ENCODE measurements at regions not wholly inside any gene's neighbourhood (a gene's known extent, or its start where the extent isn't known, plus 50 kb on each side); places are given as distances from the start of the nearest gene placed in this dataset.

DNA sequence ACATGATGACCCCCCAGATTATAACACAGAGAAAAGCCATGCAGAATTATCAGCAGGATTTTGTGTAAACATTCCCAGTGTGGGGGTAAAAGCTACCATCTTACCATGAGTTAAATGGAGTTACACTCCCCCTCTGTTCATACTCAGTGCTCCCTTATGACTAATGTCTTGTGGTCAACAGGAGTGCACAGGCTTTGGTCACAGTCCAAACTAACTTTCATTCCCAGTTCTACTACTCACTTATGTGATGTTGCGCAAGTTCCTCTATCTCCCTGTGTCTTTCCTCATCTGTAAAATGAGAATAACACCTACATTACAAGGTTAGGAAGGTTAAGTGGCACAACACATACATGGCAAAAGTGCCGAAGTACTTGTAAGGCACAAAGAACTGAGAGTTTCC is 277.9 kb downstream of the RBM26 start:
- Histone ChIP-seq H3K27ac (ENCODE audit: low read depth, low read length) (no peak overlapping the region), H3K36me3 (ENCODE audit: control insufficient read depth, insufficient read depth, low read length) (no peaks in the 10 kb centered on the region), H3K9me3 (ENCODE audit: control insufficient read depth, insufficient read depth, low read length) (no peaks in the 10 kb centered on the region), H3K4me1 (ENCODE audit: control insufficient read depth, insufficient read depth, low read length) (no peaks in the 10 kb centered on the region), H3K9ac (ENCODE audit: low read depth, low read length) (no peak overlapping the region), H3K27me3 (ENCODE audit: control insufficient read depth, insufficient read depth, low read length) (no peaks in the 10 kb centered on the region), H3K4me3 (ENCODE audit: low read depth, low read length) (no peak overlapping the region)

DNA sequence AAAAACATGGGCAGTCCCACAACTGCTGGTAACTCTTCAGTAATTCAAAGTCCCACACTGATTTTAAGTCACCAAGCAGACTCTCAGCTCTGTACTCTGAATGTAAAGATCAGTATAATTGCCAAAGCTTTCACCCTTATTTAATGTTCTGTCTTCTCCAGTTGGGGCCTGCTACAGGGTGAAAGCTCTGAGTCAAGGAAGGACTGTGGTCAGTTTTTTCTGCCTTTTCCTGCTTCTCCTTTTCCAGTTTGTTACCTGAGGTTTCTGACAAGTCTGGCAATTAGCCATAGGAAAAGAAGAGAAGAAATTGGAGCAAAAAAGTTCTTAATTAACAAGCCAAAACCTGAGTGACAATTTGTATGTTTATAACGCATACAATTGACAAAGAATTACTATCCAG is 279.3 kb downstream of the RBM26 start:
- Histone ChIP-seq H3K4me3 (ENCODE audit: low read depth, low read length) (no peak overlapping the region), H3K36me3 (ENCODE audit: control insufficient read depth, insufficient read depth, low read length) (no peaks in the 10 kb centered on the region), H3K9me3 (ENCODE audit: control insufficient read depth, insufficient read depth, low read length) (no peaks in the 10 kb centered on the region), H3K27ac (ENCODE audit: low read depth, low read length) (no peak overlapping the region), H3K9ac (ENCODE audit: low read depth, low read length) (no peak overlapping the region), H3K4me1 (ENCODE audit: control insufficient read depth, insufficient read depth, low read length) (no peaks in the 10 kb centered on the region), H3K27me3 (ENCODE audit: control insufficient read depth, insufficient read depth, low read length) (no peaks in the 10 kb centered on the region)

DNA sequence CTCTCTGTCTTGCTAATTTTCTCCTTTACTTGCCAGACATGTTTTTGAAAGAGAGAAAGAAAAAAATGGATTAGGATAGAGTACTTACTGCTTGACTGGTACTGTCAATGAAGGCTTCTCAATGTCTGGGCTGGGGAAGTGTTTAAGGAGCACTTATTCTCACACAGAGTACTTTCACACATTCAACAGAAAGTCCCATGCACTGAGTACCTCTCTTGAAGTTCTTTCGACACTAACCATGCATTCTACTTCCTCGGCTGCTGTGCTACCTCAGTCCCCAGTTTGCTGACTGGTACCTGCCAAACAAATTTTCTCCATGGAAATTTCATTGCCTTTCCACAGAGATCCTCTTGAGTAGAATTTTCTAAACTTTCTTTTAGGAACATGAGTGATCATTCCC is 281.9 kb downstream of the RBM26 start:
- Histone ChIP-seq H3K27ac (ENCODE audit: low read depth, low read length) (no peak overlapping the region), H3K9ac (ENCODE audit: low read depth, low read length) (no peak overlapping the region), H3K27me3 (ENCODE audit: control insufficient read depth, insufficient read depth, low read length) (no peaks in the 10 kb centered on the region), H3K4me1 (ENCODE audit: control insufficient read depth, insufficient read depth, low read length) (no peaks in the 10 kb centered on the region), H3K9me3 (ENCODE audit: control insufficient read depth, insufficient read depth, low read length) (no peaks in the 10 kb centered on the region), H3K36me3 (ENCODE audit: control insufficient read depth, insufficient read depth, low read length) (no peaks in the 10 kb centered on the region), H3K4me3 (ENCODE audit: low read depth, low read length) (no peak overlapping the region)

DNA sequence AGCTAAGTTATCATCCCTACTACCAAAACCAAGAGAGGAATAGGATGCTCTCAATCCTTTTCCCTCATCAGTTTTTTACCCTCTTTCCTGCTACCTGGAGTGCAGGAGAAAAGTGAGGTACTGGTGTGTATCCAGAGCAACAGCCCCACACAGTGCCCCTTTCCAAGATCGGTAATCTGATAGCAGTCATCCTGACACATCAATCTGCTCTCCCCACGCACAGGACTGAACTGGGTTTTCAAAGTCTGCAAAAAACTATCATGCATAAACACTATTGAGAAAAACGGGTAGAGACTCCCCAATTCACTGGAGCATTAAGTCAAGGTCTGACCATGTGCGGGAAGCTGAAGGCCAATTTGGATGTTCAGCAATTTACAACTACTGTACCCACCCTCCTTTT is 284.8 kb downstream of the RBM26 start:
- Histone ChIP-seq H3K4me1 (ENCODE audit: control insufficient read depth, insufficient read depth, low read length) (no peaks in the 10 kb centered on the region), H3K9me3 (ENCODE audit: control insufficient read depth, insufficient read depth, low read length) (no peaks in the 10 kb centered on the region), H3K36me3 (ENCODE audit: control insufficient read depth, insufficient read depth, low read length) (no peaks in the 10 kb centered on the region), H3K9ac (ENCODE audit: low read depth, low read length) (no peak overlapping the region), H3K27ac (ENCODE audit: low read depth, low read length) (no peak overlapping the region), H3K27me3 (ENCODE audit: control insufficient read depth, insufficient read depth, low read length) (no peaks in the 10 kb centered on the region), H3K4me3 (ENCODE audit: low read depth, low read length) (no peak overlapping the region)

DNA sequence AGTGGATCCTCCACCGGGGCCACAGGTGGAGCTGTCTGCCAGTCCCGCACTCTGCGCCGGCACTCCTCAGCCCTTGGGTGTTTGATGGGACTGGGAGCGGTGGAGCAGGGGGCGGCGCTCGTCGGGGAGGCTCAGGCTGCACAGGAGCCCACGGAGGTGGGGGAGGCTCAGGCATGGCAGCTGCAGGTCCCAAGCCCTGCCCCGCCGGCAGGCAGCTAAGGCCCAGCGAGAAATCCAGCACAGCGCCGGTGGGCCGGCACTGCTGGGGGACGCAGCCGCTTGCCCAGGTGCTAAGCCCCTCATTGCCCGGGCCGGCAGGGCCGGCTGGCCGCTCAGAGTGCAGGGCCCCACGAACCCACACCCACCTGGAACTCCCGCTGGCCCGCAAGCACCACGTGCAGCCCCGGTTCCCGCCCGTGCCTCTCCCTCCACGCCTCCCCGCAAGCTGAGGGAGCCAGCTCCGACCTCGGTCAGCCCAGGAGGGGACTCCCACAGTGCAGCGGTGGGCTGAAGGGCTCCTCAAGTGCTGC is 286.4 kb downstream of the RBM26 start:
- Histone ChIP-seq H3K27me3 (ENCODE audit: control insufficient read depth, insufficient read depth, low read length) (no peaks in the 10 kb centered on the region), H3K9ac (ENCODE audit: low read depth, low read length) (no peak overlapping the region), H3K27ac (ENCODE audit: low read depth, low read length) (no peak overlapping the region), H3K4me3 (ENCODE audit: low read depth, low read length) (no peak overlapping the region), H3K36me3 (ENCODE audit: control insufficient read depth, insufficient read depth, low read length) (no peaks in the 10 kb centered on the region), H3K9me3 (ENCODE audit: control insufficient read depth, insufficient read depth, low read length) (no peaks in the 10 kb centered on the region), H3K4me1 (ENCODE audit: control insufficient read depth, insufficient read depth, low read length) (no peaks in the 10 kb centered on the region)

DNA sequence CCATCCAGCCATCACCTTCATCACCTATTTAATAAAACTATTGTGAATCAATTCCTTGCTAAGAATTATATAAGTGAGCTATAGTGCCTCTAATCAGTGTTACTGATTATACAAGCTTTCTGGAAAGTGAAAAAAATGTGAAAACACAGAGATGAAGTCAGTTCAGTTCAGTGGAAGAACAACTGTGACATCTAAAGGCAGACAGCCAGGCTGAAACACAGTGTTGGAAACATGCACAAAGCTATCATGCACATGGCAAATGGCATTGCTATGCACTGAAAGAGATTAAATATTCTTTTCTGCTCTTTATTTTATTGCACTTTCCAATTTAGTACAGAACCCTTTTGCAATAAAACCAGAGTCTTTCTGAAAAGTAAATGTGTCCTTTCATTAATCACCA is 294.0 kb downstream of the RBM26 start:
- Histone ChIP-seq H3K9ac (ENCODE audit: low read depth, low read length) (no peak overlapping the region), H3K4me1 (ENCODE audit: control insufficient read depth, insufficient read depth, low read length) (no peaks in the 10 kb centered on the region), H3K36me3 (ENCODE audit: control insufficient read depth, insufficient read depth, low read length) (no peaks in the 10 kb centered on the region), H3K9me3 (ENCODE audit: control insufficient read depth, insufficient read depth, low read length) (no peaks in the 10 kb centered on the region), H3K27me3 (ENCODE audit: control insufficient read depth, insufficient read depth, low read length) (no peaks in the 10 kb centered on the region), H3K4me3 (ENCODE audit: low read depth, low read length) (no peak overlapping the region), H3K27ac (ENCODE audit: low read depth, low read length) (no peak overlapping the region)

DNA sequence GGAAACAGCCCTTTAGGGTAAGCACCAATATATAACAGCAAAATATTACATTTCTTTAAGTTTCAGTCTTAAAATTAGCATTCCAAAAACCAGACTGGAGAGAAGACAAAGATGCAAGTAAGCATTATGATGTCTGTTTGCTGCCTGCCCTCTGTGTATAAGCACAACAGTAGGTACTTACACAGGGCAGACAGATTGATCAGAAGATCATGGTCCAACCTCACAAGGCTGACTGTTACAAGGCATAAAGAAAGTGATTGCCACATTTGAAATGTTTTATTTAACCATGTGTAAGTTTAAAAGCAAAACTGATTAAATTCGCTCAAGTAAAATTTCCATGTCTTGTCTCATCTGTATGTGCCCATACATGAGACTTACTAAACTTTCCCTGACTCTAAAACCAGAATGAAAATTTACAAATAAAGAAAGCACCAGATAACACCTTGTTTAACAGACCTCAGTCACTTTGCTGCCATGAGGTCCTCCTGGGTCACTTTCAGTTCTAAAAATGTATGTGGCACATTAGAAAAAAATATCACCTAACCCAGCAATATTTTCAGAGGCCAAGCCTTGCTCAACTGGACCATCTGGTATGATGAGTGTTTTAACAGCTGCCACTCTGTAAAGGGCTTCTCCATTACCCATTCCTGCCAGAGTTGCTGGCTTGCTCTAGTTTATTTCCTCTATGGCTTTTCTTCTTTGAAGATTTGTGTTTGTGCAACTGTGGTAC is 297.0 kb downstream of the RBM26 start:
- Histone ChIP-seq H3K4me1 (ENCODE audit: control insufficient read depth, insufficient read depth, low read length) (no peaks in the 10 kb centered on the region), H3K36me3 (ENCODE audit: control insufficient read depth, insufficient read depth, low read length) (no peaks in the 10 kb centered on the region), H3K9ac (ENCODE audit: low read depth, low read length) (no peak overlapping the region), H3K9me3 (ENCODE audit: control insufficient read depth, insufficient read depth, low read length) (no peaks in the 10 kb centered on the region), H3K27ac (ENCODE audit: low read depth, low read length) (no peak overlapping the region), H3K27me3 (ENCODE audit: control insufficient read depth, insufficient read depth, low read length) (no peaks in the 10 kb centered on the region), H3K4me3 (ENCODE audit: low read depth, low read length) (no peak overlapping the region)

DNA sequence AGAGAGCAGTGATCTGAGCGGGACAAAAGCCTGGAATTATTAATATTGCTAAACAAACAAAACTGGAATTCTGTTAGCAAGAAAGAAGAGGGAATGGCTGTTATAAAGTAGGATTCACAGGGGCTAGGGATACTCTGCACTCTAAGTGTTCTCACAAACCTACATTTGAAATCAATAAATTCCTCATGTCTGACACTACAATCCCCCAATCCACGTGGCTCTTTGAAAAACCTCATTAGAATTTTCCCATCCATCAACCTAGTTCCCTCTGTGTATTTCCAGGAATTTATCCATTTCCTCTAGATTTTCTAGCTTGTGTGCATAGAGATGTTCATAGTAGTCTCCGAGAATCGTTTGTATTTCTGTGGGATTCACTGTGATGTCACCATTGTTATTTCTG is 307.5 kb downstream of the RBM26 start:
- no peak overlapping the region for H3K4me3 ChIP-seq (ENCODE audit: low read depth, low read length)
- H3K27ac ChIP-seq (ENCODE audit: low read depth, low read length) = no peak overlapping the region
- no peaks in the 10 kb centered on the region for H3K27me3 ChIP-seq (ENCODE audit: control insufficient read depth, insufficient read depth, low read length)
- no peaks in the 10 kb centered on the region for H3K4me1 ChIP-seq (ENCODE audit: control insufficient read depth, insufficient read depth, low read length)
- H3K9ac ChIP-seq (ENCODE audit: low read depth, low read length) = no peak overlapping the region
- no peaks in the 10 kb centered on the region for H3K9me3 ChIP-seq (ENCODE audit: control insufficient read depth, insufficient read depth, low read length)
- no peaks in the 10 kb centered on the region for H3K36me3 ChIP-seq (ENCODE audit: control insufficient read depth, insufficient read depth, low read length)

DNA sequence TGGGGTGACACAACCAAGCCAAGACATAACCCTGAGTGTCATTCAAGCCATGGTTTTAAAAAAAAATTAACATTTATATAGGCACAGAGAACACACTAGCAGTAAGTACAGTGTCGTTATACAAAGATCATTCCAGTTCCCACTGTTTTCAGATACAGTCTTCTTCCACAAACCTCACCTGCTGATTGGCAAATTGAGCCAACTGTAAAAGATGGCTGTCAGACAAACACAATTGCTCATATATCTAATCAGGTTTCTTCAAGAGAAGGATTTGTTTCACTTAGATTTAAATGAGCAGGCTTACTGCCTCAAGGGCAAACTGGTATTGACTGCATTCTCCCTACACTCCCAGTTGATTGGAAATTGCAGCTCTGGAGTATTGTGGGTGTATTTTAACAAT is 308.9 kb downstream of the RBM26 start:
- no peaks in the 10 kb centered on the region for H3K4me1 ChIP-seq (ENCODE audit: control insufficient read depth, insufficient read depth, low read length)
- H3K9me3 ChIP-seq (ENCODE audit: control insufficient read depth, insufficient read depth, low read length) = no peaks in the 10 kb centered on the region
- no peak overlapping the region for H3K9ac ChIP-seq (ENCODE audit: low read depth, low read length)
- no peaks in the 10 kb centered on the region for H3K27me3 ChIP-seq (ENCODE audit: control insufficient read depth, insufficient read depth, low read length)
- no peak overlapping the region for H3K27ac ChIP-seq (ENCODE audit: low read depth, low read length)
- no peaks in the 10 kb centered on the region for H3K36me3 ChIP-seq (ENCODE audit: control insufficient read depth, insufficient read depth, low read length)
- H3K4me3 ChIP-seq (ENCODE audit: low read depth, low read length) = no peak overlapping the region

DNA sequence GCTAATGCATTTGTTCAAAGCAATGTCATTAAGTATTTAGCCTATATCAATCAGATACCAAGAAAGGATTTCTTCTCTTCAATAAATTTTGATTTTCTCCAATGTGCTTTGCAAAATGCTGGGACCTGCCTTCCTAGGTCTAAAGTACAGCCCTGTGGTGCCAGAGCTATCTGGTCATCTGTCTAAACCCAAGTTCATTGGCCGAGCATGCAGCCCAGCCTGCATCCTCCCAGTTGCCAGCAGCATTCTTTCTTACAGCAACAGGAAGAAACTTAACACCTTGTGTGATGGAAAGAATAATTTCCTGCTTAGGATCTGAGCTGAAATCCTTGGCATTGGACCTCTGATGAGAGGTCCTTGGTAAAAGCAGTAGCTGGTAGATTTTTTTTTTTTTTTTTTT is 310.0 kb downstream of the RBM26 start:
- Histone ChIP-seq H3K9me3 (ENCODE audit: control insufficient read depth, insufficient read depth, low read length) (no peaks in the 10 kb centered on the region), H3K27ac (ENCODE audit: low read depth, low read length) (no peak overlapping the region), H3K4me3 (ENCODE audit: low read depth, low read length) (no peak overlapping the region), H3K27me3 (ENCODE audit: control insufficient read depth, insufficient read depth, low read length) (no peaks in the 10 kb centered on the region), H3K36me3 (ENCODE audit: control insufficient read depth, insufficient read depth, low read length) (no peaks in the 10 kb centered on the region), H3K9ac (ENCODE audit: low read depth, low read length) (no peak overlapping the region), H3K4me1 (ENCODE audit: control insufficient read depth, insufficient read depth, low read length) (no peaks in the 10 kb centered on the region)

DNA sequence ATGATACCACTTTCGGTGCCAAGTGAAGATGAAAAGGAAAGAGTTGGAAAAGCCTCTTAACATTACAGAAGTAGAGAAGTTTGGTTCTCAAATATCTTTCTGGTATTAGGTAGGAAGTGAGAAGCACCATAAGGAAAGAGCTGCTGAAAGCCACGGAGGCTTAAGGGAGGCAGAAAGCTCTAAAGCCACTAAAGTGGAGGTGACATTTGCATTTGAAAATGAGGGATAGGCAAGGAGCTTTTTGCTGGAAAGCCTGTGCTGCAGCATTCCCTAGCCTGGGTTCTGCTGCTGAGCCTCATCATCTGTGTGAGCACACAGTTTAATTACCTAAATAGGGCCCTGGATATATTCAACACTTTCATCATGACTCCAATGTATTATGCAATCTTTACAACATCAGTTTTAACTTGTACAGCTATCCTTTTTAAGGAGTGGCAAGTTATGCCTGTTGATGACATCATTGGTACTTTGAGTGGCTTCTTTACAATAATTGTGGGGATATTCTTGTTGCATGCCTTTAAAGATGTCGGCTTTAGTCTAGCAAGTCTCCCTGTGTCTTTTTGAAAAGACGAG is 315.4 kb downstream of the RBM26 start:
- no peaks in the 10 kb centered on the region for H3K36me3 ChIP-seq (ENCODE audit: control insufficient read depth, insufficient read depth, low read length)
- H3K27me3 ChIP-seq (ENCODE audit: control insufficient read depth, insufficient read depth, low read length) = no peaks in the 10 kb centered on the region
- H3K9ac ChIP-seq (ENCODE audit: low read depth, low read length) = no peak overlapping the region
- no peaks in the 10 kb centered on the region; the same call in 1 of the 2 replicates for H3K4me1 ChIP-seq (ENCODE audit: control insufficient read depth, insufficient read depth, low read length)
- H3K9me3 ChIP-seq (ENCODE audit: control insufficient read depth, insufficient read depth, low read length) = no peaks in the 10 kb centered on the region
- H3K27ac ChIP-seq (ENCODE audit: low read depth, low read length) = no peak overlapping the region
- H3K4me3 ChIP-seq (ENCODE audit: low read depth, low read length) = no peak overlapping the region

Data from HUES48 (cell line).